NCI-H526 (cell line): ENCODE measurements at regions not wholly inside any gene's neighbourhood (a gene's known extent, or its start where the extent isn't known, plus 50 kb on each side); places are given as distances from the start of the nearest gene placed in this dataset.
"Not testable (repeated sequence)": the region's sequence is repeated elsewhere in the genome, so short reads cannot be mapped to it uniquely, and the experiment has no call there.

Experiments
- DNase-seq, 2 experiments: peaks; one replicate each; lab custom pipeline; 2025; lab: John Stamatoyannopoulos, UW

DNA sequence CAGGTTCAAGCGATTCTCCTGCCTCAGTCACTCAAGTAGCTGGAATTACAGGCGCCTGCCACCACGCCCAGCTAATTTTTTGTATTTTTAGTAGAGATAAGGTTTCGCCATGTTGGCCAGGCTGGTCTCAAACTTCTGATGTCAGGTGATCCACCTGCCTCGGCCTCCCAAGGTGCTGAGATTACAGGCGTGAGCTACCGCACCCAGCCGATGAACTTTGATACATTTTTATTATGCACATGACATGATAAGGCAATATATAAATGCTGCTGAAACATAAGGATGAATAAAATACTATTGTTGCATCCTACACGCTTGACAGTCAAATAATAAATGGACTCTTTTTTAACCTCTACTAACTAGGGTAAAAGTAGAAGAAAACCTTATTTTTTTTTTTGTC, 1380.4 kb upstream of the SLC39A10 start:
- not testable (repeated sequence) for DNase-seq

DNA sequence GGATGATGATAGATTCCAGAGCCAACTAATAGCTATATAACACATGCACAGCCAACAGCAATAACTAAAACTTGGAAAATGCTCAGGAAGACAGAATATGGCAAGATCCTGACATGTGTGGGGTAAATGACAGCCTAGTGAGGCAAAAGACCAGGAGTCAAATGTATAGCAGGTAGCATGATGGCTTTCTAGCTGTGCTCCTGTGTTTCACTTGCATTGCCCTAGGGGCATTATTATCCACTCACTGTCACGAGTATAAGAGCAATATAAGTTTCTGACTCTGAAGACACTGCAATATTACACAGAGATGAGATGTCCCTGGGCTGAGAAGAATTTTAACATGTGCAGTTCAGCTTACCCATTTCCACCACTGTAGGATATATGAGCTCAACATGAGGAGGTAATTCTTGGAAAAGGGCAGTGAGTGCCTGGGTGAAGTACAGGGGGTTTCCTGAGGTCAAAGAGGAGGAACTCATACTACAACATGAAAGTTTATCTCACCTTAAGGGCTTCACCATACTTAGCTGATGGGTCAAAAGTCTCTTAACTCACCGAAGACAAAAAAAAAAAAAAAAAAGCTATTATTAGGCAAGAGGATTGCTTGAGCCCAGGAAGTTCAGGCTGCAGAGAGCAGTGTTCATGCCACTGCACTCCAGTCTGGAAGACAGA, 1385.6 kb upstream of the SLC39A10 start:
- no peak for DNase-seq

DNA sequence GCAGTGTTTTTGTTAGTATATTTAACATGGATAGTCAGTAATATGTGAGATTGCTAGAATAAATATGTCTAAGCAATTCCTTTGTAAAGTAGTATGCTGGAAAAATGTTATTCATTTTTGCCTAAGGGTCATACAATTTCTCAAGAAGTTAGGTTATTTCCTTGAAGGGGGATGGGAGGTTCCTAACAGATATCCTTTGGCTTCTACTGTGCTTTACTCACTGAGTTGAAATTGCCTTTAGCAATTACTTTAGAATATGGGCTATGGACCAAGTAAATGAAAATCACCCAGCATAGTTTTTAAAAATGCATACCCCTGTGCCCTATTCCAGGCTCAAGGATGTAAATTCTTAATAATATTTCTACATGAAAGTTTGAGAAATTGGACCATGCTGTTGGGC, 1386.4 kb upstream of the SLC39A10 start:
- no peak for DNase-seq

DNA sequence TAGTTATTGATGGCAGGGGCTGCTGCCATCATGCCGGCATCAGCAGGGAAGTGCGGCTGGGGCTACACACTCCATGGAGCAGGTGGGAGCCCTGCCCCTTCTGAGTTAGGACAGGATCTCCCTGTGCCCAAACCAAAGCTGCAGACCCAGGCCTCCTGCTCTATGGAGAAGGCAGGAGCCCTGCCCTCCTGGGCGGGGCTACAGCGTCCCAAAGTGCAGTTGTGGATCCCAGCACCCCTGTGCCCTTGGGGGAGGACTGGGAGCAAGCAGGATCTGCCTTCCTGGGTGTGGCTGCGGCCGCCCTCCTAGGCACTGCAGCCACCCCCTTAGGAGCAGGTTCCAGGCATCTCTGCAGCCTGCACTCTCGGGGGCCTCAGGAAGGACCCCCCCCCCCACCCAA, 1392.4 kb upstream of the SLC39A10 start:
- no peak for DNase-seq

DNA sequence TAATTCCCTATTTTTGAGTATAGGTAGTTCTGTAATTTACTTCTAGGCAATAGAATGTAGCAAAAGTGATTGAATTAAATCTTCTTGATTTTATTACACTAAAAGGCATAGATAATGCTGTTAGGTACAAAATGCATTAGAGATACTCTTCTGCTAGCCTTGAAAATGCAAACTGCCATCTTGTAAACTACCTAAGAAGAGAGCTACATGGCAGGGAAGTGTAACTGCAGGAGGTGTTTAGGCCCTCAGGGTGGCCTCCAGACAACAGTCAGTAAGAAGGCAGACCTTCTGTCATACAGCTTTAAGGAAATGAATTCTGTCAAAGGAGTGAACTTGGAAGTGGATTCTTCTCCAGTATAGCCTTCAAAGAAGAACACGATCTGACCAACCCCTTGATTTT, 1396.8 kb upstream of the SLC39A10 start:
- DNase-seq, result no peak

DNA sequence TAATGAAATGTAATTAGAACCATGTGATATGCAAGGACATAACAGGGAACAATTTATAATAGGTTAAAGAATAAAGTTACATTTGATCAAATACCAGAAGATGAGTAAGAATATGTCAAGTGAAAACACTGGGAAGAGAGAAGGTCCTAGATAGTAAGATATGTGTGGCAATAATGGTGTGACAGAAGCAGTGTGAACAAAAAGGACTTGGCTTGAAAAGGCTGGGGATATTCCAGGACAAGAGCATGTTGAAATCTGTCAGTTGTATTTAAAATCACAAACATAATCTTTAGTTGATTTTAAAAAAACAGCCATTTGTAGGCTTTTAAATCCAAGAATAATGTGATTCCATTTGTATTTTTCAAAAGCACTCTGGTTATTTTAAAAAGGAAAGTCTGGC, 1399.9 kb upstream of the SLC39A10 start:
- no peak for DNase-seq

DNA sequence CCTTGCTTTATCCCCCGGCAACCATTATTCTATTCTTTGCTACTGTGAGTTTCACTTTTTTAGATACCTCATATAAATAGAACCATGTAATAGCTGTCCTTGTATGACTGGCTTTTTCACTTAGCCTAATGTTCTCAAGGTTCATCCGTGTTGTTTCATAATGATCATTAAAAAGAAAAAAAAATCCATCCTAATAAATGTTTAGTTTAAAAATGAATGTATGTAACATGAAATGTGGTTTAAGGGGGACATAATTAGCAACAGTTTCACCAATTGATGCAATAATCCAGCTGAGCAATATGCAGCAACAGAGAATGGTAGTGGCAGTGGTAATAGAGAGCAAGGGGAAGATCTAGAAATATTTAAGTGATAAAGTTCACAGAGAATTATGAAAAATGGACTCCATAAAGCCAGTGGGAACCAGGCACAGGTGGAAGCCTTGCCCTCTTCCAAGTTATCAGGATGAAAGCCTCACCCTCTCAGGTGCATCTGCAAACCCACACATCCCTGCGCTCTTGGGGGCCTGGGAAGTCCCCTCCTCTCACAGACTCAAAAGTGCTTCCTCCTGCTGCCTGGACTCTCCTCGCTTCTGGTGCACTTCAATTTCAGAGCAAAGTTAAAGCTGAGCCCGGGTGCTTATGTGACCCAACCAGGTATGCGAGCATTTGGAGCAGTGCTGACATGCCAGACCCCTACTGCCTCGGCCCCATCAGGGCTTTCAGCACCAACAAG, 1403.3 kb upstream of the SLC39A10 start:
- no peak for DNase-seq

DNA sequence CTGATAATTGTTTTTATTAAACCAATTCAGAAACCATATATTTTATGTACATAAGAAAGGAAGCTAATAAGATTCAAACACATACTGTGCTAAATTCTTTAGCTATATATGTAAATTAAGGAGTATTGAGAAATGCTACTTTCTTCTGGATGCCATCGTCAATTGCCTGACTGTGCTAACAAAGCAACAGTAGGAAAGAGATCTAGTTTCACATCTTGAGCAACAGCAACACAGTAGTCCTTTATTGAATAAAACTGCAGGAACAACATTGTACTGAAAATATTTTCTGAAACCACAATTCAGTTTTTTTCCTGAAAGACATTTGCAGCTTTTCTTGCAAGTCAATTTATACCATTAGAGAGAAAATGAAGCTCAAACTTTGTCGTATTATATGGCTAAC, 1404.9 kb upstream of the SLC39A10 start:
- no peak for DNase-seq

DNA sequence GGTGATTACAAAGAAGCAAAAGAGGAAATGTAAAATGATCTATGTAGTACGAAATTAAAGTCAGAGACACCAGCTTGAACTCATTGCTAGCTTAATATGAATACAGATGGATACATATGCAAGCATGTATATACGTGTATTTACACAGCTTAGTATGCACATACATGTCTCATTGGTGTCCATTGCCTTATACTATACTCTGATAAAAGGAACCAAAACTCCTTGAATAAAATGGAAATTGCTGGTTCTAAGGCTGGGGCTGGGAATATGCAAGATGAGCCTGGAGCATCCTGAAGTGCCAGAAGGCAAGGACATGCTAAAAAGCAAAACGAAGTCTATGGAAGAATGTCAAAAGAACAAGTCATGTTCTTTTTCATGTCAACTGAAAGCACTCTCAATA, 1424.4 kb upstream of the SLC39A10 start:
- no peak for DNase-seq

DNA sequence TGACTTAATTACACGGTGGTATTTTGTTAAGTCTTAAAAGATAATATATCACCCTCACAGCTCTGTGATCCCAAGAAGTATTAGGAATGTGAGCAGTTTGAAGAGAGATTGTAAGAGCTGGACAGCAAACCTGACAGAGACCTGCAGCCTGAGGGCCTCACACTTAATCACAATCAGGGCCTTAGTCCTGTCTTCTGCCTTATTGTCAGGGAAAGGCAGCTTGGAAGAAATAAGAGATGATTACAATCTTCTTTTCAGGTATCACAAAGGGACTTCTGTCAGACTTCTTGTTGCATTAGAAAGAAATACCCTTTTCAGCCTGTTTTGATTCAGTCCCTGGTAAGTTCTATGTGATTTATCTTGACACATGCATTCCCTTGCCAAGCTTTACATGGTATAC, 1433.8 kb upstream of the SLC39A10 start:
- DNase-seq, result no peak

DNA sequence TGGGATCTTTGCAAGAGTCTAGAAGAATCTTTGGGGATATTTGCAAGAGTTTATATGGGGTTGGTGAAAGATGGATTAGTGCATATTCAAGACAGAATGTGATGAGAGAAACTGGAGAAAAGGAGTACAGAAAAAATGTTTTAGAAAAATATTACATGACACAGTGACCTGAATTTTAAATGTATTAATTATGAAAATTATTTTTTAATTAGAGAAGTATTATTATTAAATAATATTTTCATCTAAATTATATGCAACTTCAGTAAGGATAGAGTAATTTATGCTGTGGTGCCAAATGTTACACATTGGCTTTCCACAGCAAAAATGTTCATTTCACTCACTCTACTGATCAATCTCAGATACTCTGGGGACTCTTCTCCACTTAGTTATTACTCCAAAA, 1442.8 kb upstream of the SLC39A10 start:
- DNase-seq, result no peak

DNA sequence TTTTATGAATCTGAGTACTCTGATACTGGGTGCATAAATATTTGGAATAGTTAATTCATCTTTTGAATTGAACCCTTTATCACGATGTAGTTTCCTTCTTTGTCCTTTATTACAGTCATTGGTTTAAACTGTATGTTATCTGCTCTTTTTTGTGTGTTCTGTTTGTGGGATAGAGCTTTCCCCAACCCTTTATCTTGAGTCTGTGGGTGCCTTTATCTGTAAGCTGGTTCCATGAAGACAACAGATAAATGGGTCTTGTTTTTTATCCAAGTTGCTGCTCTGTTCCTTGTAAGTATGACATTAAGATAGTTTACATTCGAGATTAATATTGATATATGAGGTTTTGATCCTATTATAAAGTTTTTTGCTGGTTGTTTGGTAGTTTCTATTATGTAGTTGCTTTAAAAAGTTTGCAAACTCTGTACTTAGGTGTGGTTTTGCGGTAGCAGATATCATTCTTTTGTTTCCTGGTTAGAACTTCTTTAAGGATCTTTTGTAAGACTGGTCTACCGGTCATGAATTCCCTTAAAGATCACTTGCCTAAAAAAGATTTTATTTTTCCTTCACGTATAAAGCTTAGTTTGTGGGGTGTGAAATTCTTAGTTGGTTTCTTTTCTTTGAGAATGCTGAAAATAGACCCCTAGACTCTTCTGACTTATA, 1451.3 kb upstream of the SLC39A10 start:
- no peak for DNase-seq

DNA sequence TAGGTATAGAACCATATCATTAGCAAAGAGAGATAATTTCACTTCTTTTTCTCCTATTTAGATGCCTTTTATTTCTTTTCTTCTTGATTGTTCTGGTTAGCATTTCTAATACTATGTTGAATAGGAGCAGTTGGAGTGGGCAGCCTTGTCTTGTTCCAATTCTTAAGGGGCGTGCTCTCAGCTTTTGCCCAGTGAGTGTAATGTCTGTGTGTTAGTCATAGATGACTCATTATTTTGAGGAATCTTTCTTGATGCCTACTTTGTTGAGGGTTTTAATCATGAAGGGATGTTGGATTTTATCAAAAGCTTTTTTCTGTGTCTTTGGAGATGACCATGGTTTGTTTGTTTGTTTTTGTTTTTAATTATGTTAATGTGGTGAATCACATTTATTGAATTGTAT, 1453.1 kb upstream of the SLC39A10 start:
- no peak for DNase-seq

DNA sequence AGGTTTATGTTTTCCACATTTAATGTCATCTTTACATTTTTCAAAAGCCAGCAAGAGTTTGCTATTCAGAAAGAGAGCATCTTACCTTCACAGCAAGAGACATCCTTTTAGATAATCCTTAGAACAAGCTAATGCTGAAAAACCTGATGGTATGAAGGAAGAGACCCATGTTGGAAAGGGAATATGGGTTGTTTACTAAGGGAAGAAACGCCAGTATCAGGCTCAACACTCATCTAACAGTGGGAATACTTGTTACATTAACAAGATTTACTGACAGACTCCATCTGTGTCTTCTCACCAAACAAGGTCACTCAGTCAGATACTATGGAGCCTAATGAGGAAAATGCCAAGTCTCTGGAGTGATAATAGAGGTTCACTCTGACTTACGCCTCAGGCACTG, 1474.1 kb upstream of the SLC39A10 start:
- no peak for DNase-seq

DNA sequence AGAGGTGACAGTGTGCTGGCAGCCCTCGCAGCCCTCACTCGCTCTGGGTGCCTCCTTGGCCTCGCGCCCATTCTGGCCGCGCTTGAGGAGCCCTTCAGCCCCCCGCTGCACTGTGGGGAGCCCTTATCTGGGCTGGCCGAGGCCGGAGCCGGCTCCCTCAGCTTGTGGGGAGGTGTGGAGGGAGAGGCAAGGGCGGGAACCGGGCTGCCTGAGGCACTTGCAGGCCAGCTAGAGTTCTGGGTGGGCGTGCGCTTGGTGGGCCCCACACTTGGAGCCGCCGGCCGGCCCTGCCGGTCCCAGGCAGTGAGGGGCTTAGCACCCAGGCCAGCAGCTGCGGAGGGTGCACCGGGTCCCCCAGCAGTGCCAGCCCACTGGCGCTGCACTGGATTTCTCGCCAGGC, 1480.9 kb upstream of the SLC39A10 start:
- no peak for DNase-seq

DNA sequence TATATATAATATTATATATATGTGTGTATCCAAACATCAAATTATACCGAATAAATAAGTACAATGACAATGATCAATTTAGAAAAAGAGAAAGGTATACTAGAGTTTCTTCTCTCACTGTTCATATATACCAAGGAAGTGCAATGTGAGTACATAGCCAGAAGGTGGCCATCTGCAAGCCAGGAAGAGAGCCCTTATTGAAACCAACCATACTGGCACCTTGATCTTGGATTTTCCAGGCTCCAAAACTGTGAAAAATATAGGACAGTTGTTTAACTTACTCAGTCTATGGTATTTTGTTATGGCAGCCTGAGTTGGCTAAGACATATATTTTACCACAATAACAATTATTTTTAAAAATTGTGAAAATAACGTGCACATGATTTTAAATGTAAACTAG, 1490.2 kb upstream of the SLC39A10 start:
- DNase-seq, result peak in 1 of 2 experiments; percentile 56

DNA sequence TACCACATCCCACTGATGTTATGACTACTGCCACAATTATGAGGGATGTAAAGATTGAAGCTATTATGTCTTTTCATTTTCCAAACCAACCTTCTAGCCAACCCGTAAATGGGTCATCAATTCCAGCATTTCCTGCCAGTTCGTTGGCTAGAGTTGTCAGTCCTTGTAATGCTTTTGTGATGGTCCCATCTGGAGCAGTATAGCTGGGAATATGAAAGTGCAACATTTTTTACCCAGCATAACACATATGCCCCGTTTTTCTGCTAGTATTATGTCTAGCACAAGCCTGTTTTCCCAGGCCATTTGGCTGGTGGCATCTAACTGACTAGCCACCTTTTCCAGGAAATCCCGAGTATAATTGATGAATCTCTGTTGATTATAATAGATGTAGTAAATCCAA, 1501.6 kb upstream of the SLC39A10 start:
- DNase-seq, result no peak

DNA sequence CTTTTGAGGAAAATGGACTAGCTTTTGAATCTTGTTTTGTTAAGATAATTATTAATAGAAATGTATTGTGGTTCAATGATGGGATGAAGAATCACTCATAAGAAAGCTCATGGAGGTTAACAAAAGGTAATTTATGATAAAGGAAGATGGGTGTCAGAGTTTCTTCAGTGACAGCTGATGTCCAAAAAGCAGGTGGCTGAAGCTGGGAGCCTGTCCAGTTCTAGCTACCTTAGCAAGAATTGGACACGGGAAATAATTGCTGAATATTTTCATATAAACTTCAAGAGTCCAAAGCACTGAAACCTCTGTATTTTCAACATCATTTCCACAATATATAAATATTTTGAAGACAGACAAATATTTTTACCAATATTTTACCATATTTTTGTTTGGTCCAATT, 1505.8 kb upstream of the SLC39A10 start:
- no peak for DNase-seq

DNA sequence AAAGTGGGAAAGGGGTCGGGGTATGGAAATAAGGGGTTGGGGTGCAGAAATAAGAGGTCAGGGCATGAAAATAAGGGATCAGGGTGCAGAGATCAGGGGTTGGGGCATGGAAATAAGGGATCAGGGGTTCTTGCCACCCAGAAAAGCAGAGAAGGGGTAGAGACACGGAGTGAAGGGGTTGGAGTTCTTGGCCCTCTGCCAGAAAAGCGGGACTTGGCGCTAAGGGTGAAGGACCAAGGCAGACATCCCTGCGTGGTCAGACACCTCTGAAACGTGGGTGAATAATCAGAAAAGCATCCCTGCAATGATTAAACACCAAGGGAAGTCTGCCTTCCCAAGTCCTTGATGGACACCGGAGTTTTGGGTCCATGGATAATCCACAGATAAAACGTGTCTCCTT, 1521.6 kb upstream of the SLC39A10 start:
- no peak for DNase-seq

DNA sequence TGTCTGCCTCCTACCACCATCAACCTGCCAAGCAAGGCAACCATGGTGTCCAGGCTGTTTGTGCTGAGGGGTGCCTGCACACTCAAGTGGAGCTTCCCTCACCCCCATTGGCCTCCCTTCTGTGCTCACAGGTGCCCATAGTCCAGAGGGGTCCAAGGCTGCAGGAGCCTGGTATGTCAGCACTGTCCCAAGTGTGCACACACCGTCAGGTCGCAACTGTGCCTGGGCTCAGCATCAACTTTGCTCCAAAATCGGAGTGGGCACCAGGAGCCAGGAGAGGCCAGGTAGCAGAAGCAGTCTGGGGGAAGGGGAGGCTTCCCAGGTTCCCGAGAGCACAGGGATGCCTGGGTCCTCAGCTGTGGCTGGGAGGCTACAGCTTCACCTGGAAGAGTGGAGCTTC, 1528.2 kb upstream of the SLC39A10 start:
- DNase-seq, result no peak

DNA sequence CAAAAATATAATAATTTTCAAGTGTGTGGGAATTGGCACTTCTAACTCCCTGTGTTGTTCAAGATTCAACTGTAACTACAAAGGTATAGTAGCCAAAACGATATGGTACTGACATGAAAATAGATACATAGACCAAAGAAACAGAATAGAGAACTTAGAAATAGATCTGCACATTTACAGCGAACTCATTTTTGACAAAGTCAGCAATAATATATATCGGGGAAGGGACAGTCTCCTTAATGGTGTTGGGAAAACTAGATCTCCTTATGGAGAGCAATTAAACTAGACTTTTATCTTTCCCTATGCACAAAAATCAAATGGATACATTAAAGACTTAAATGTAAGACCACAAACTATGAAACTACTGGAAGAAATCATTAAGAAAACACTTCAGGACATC, 1530.6 kb upstream of the SLC39A10 start:
- no peak for DNase-seq

DNA sequence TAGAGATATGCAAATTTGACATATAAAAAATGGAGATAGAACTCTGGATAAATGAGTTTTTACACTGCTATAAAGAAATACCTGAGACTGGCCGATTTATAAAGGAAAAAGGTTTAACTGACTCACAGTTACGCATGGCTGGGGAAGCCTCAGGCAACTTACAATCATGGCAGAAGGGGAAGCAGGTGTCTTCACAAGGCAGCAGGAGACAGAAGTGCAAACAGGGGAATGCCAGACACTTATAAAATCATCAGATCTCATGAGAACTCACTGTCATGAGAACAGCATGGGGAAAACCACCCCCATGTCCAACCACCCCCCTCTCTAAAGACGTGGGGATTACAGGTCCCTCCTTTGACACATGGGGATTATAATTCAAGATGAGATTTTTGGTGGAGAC, 1540.2 kb upstream of the SLC39A10 start:
- DNase-seq, result no peak

DNA sequence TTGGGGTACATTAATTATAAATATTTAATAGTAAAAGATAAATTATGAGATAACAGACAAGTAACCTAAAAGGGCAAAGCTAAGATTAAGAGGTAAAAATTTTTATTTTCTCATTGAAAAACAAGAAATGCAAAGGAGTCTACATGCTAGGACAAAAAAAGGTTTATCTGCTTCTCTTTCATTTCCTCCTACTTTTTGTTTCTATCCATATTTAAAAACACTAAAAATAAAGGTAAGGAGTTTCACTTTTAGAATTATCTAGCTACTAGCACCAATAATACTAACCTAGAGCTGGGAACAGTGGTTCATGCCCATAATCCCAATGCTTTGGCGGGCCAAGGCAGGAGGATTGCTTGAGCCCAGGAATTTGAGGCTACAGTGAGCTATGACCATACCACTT, 1551.7 kb upstream of the SLC39A10 start:
- DNase-seq, result no peak

DNA sequence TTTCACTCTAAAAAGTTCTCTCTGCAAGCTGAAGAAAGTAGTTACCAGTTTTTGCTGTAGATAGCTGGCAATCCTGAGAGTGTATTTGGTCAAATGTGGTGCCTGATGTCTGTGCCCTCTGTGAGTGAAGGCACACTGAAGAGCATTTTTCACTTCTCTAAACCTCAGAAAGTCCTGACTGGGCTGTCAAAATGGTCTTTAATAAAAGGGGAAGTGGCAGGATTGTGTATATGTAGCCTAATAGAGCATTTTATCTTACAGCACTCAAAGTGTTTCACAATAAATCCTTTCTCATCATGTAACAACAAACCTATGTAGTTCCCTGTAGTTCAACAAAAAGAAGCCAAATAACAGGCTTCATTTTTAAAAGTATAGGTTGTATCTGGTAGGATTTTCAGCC, 1552.3 kb upstream of the SLC39A10 start:
- DNase-seq, result no peak
